ENCODE measurements at regions not wholly inside any gene's neighbourhood (a gene's known extent, or its start where the extent isn't known, plus 50 kb on each side); places are given as distances from the start of the nearest gene placed in this dataset.
"Not testable (repeated sequence)": the region's sequence is repeated elsewhere in the genome, so short reads cannot be mapped to it uniquely, and the experiment has no call there.

- DNase-seq (no peak), ATAC-seq (no peak)
- Mint-ChIP-seq H3K4me3 (no peak overlapping the region), H3K9me3 (no peaks in the 10 kb centered on the region), H3K27me3 (no peaks in the 10 kb centered on the region), H3K4me1 (no peaks in the 10 kb centered on the region), H3K27ac (no peak overlapping the region)
Measured at GRCh38 chr5:100186181-100186580, 349.0 kb upstream of the FAM174A start.

- DNase-seq = no peak
- Mint-ChIP-seq H3K27ac (no peak overlapping the region), H3K4me1 (no peaks in the 10 kb centered on the region), H3K27me3 (no peaks in the 10 kb centered on the region), H3K9me3 (peaks cover 0 to 7% of the 10 kb centered on the region in 2 donors), H3K4me3 (no peak overlapping the region)
- ATAC-seq = no peak
Measured at GRCh38 chr5:100182402-100182801, 352.8 kb upstream of the FAM174A start.

GRCh38 chr5:100175346-100175745, 359.8 kb upstream of the FAM174A start:
- no peak overlapping the region for H3K4me3 Mint-ChIP-seq
- ATAC-seq (no peak), DNase-seq (no peak)
- no peak overlapping the region for H3K27ac Mint-ChIP-seq
- peaks cover 7 to 8% of the 10 kb centered on the region in 2 donors for H3K9me3 Mint-ChIP-seq
- no peaks in the 10 kb centered on the region for H3K4me1 Mint-ChIP-seq
- H3K27me3 Mint-ChIP-seq = no peaks in the 10 kb centered on the region

GRCh38 chr5:100165309-100165708, 369.9 kb upstream of the FAM174A start:
- H3K4me1 Mint-ChIP-seq = no peaks in the 10 kb centered on the region
- H3K4me3 Mint-ChIP-seq = no peak overlapping the region
- H3K27ac Mint-ChIP-seq = peak overlapping the region in 1 of 2 donors; percentile 53
- no peaks in the 10 kb centered on the region for H3K27me3 Mint-ChIP-seq
- peaks cover 7 to 11% of the 10 kb centered on the region in 2 donors for H3K9me3 Mint-ChIP-seq
- ATAC-seq (peak; percentile 75), DNase-seq (no peak)

- DNase-seq (no peak), ATAC-seq (no peak)
- H3K27ac Mint-ChIP-seq = no peak overlapping the region
- peaks cover 11 to 13% of the 10 kb centered on the region in 2 donors for H3K9me3 Mint-ChIP-seq
- no peaks in the 10 kb centered on the region for H3K4me1 Mint-ChIP-seq
- no peak overlapping the region for H3K4me3 Mint-ChIP-seq
- H3K27me3 Mint-ChIP-seq = no peaks in the 10 kb centered on the region
Measured at GRCh38 chr5:100161868-100162267, 373.3 kb upstream of the FAM174A start.

GRCh38 chr5:100157066-100157465, 378.1 kb upstream of the FAM174A start:
- peaks cover 4 to 7% of the 10 kb centered on the region in 2 donors for H3K9me3 Mint-ChIP-seq
- no peak for ATAC-seq
- H3K27ac Mint-ChIP-seq = no peak overlapping the region
- no peak overlapping the region for H3K4me3 Mint-ChIP-seq
- no peak for DNase-seq
- no peaks in the 10 kb centered on the region for H3K27me3 Mint-ChIP-seq
- no peaks in the 10 kb centered on the region for H3K4me1 Mint-ChIP-seq

GRCh38 chr5:100148239-100148638, 386.9 kb upstream of the FAM174A start:
- DNase-seq (no peak), ATAC-seq (no peak)
- Mint-ChIP-seq H3K27me3 (no peaks in the 10 kb centered on the region), H3K4me1 (no peaks in the 10 kb centered on the region), H3K9me3 (no peaks in the 10 kb centered on the region), H3K27ac (no peak overlapping the region), H3K4me3 (no peak overlapping the region)

GRCh38 chr5:100142607-100143006, 392.6 kb upstream of the FAM174A start:
- H3K4me1 Mint-ChIP-seq = no peaks in the 10 kb centered on the region
- H3K9me3 Mint-ChIP-seq = no peaks in the 10 kb centered on the region
- no peak for ATAC-seq
- no peak overlapping the region for H3K4me3 Mint-ChIP-seq
- no peak overlapping the region for H3K27ac Mint-ChIP-seq
- H3K27me3 Mint-ChIP-seq = no peaks in the 10 kb centered on the region
- DNase-seq = no peak

- DNase-seq = no peak
- no peak for ATAC-seq
- H3K4me3 Mint-ChIP-seq = no peak overlapping the region
Measured at GRCh38 chr5:100131161-100131560, 404.0 kb upstream of the FAM174A start.

GRCh38 chr5:100130307-100130706, 404.9 kb upstream of the FAM174A start:
- Mint-ChIP-seq H3K4me1 (no peaks in the 10 kb centered on the region), H3K4me3 (no peak overlapping the region), H3K27ac (no peak overlapping the region), H3K27me3 (no peaks in the 10 kb centered on the region), H3K9me3 (no peaks in the 10 kb centered on the region)
- ATAC-seq (no peak), DNase-seq (no peak)

More at GRCh38 chr5:100131161-100131560, 404.0 kb upstream of the FAM174A start:
- Mint-ChIP-seq H3K9me3 (no peaks in the 10 kb centered on the region), H3K27me3 (no peaks in the 10 kb centered on the region), H3K27ac (no peak overlapping the region), H3K4me1 (no peaks in the 10 kb centered on the region)

GRCh38 chr5:100119903-100120302, 415.3 kb upstream of the FAM174A start:
- Mint-ChIP-seq H3K27ac (no peak overlapping the region), H3K9me3 (peaks cover 0 to 6% of the 10 kb centered on the region in 2 donors), H3K4me3 (no peak overlapping the region), H3K4me1 (no peaks in the 10 kb centered on the region), H3K27me3 (no peaks in the 10 kb centered on the region)
- DNase-seq (no peak), ATAC-seq (no peak)

GRCh38 chr5:100110497-100110896, 424.7 kb upstream of the FAM174A start:
- no peak overlapping the region for H3K4me3 Mint-ChIP-seq
- no peaks in the 10 kb centered on the region for H3K27me3 Mint-ChIP-seq
- peaks cover 0 to 28% of the 10 kb centered on the region in 2 donors for H3K9me3 Mint-ChIP-seq
- no peak overlapping the region for H3K27ac Mint-ChIP-seq
- no peaks in the 10 kb centered on the region for H3K4me1 Mint-ChIP-seq
- no peak for DNase-seq
- ATAC-seq = no peak

GRCh38 chr5:100108883-100109282, 426.3 kb upstream of the FAM174A start:
- Mint-ChIP-seq H3K4me1 (no peaks in the 10 kb centered on the region), H3K9me3 (peaks cover 0 to 28% of the 10 kb centered on the region in 2 donors), H3K27ac (no peak overlapping the region), H3K4me3 (no peak overlapping the region), H3K27me3 (no peaks in the 10 kb centered on the region)
- DNase-seq = no peak
- no peak for ATAC-seq

GRCh38 chr5:100103592-100104119, 431.5 kb upstream of the FAM174A start:
- H3K27ac Mint-ChIP-seq, H3K9me3 Mint-ChIP-seq, H3K4me1 Mint-ChIP-seq, ATAC-seq, DNase-seq, H3K27me3 Mint-ChIP-seq, H3K4me3 Mint-ChIP-seq: not testable (repeated sequence)

GRCh38 chr5:100101466-100101865, 433.7 kb upstream of the FAM174A start:
- not testable (repeated sequence) for H3K4me1 Mint-ChIP-seq, H3K4me3 Mint-ChIP-seq, H3K9me3 Mint-ChIP-seq, H3K27me3 Mint-ChIP-seq, DNase-seq, ATAC-seq, H3K27ac Mint-ChIP-seq

GRCh38 chr5:100096328-100096727, 438.8 kb upstream of the FAM174A start:
- not testable (repeated sequence) for H3K27me3 Mint-ChIP-seq, ATAC-seq, H3K27ac Mint-ChIP-seq, H3K9me3 Mint-ChIP-seq, DNase-seq, H3K4me3 Mint-ChIP-seq, H3K4me1 Mint-ChIP-seq

- ATAC-seq, DNase-seq, H3K4me3 Mint-ChIP-seq, H3K4me1 Mint-ChIP-seq, H3K9me3 Mint-ChIP-seq, H3K27ac Mint-ChIP-seq, H3K27me3 Mint-ChIP-seq: not testable (repeated sequence)
Measured at GRCh38 chr5:100080703-100081102, 454.5 kb upstream of the FAM174A start.

Data from stimulated activated naive CD8-positive, alpha-beta T cell treated with anti-CD3 and anti-CD28 coated beads, Interleukin-15, amount 100 ng/mL, for 72 hours (primary cell).